AG04450 (cell line): ENCODE measurements at regions not wholly inside any gene's neighbourhood (a gene's known extent, or its start where the extent isn't known, plus 50 kb on each side); places are given as distances from the start of the nearest gene placed in this dataset.

Experiments
- CTCF ChIA-PET: fragments of 300-600, 350-600 bp; formaldehyde crosslinking; extraction: SDS; loops from one replicate; lab custom pipeline; 2022; ENCODE audit warnings: antibody characterized with exemption, inconsistent platforms; lab: Charles Lee
- POLR2A ChIA-PET: fragments of 350-600 bp; formaldehyde crosslinking; extraction: SDS; loops from one replicate; lab custom pipeline; 2021; ENCODE audit warnings: antibody characterized with exemption, inconsistent platforms; lab: Yijun Ruan, JAX
- DNase-seq: peaks from one replicate; pipeline ENCODE4 v3.0.0-alpha.2; 2011; ENCODE audit warnings: low read depth, low spot score
- H3K27ac ChIP-seq: one replicate; pipeline ENCODE4 v1.5.1; 2012; ENCODE audit warnings: low read depth, low read length, control low read depth
- H3K27me3 ChIP-seq: one replicate; pipeline ENCODE4 v1.6.0; 2012; ENCODE audit warnings: low read length; ENCODE audit not compliant: control insufficient read depth, insufficient read depth
- H3K4me3 ChIP-seq: 2 replicates; pipeline ENCODE4 v1.5.1; 2011; ENCODE audit warnings: mild to moderate bottlenecking, low read depth, low read length, control low read depth
- H3K9me3 ChIP-seq: 2 replicates; pipeline ENCODE4 v1.5.1; 2012; ENCODE audit warnings: low read length; ENCODE audit not compliant: control insufficient read depth, insufficient read depth
- CTCF ChIP-seq: IDR thresholded peaks from 2 replicates; pipeline ENCODE4 v1.5.1; 2011; ENCODE audit warnings: low read depth, low read length, control low read depth, inconsistent platforms

GRCh38 chr7:94277236-94277635 is 117.5 kb upstream of the COL1A2 start:
- no peak overlapping the region for H3K27ac ChIP-seq
- CTCF ChIA-PET = interaction anchor here (0.6 to 3.4 kb wide), 7 partner anchors 12 to 562 kb away, joined by 3 to 14 read pairs (median 8); no protein-coding TSS in a partner anchor
- POLR2A ChIA-PET = no interaction called here
- no peak overlapping the region for H3K4me3 ChIP-seq
- no peak for DNase-seq
- H3K27me3 ChIP-seq = no peaks in the 10 kb centered on the region
- no peak for TF ChIP-seq CTCF
- H3K9me3 ChIP-seq = no peaks in the 10 kb centered on the region

GRCh38 chr7:94280851-94281250 is 113.8 kb upstream of the COL1A2 start:
- ChIA-PET CTCF (interaction anchor here (1.2 to 1.5 kb wide), 2 partner anchors 8 to 155 kb away, joined by 4 to 9 read pairs; no protein-coding TSS in a partner anchor), POLR2A (no interaction called here)

GRCh38 chr7:94284104-94284503 is 110.6 kb upstream of the COL1A2 start:
- TF ChIP-seq CTCF = no peak
- Histone ChIP-seq H3K9me3 (no peaks in the 10 kb centered on the region), H3K27ac (no peak overlapping the region), H3K4me3 (no peak overlapping the region), H3K27me3 (no peaks in the 10 kb centered on the region)
- POLR2A ChIA-PET = no interaction called here
- CTCF ChIA-PET = interaction anchor here (3.1 kb wide), 1 partner anchor 152 kb away, joined by 13 read pairs; no protein-coding TSS in a partner anchor
- DNase-seq = no peak

More at GRCh38 chr7:94280851-94281250, 113.8 kb upstream of the COL1A2 start:
- Histone ChIP-seq H3K4me3 (no peak overlapping the region), H3K27me3 (no peaks in the 10 kb centered on the region), H3K27ac (no peak overlapping the region), H3K9me3 (no peaks in the 10 kb centered on the region)
- DNase-seq = no peak
- TF ChIP-seq CTCF = no peak

GRCh38 chr7:94286111-94286510 is 108.6 kb upstream of the COL1A2 start:
- no peaks in the 10 kb centered on the region for H3K9me3 ChIP-seq
- H3K27ac ChIP-seq = no peak overlapping the region
- no peak for TF ChIP-seq CTCF
- ChIA-PET POLR2A (interaction anchor here (0.8 kb wide), 1 partner anchor 140 kb away, joined by 3 read pairs; no protein-coding TSS in a partner anchor), CTCF (interaction anchor here (0.7 to 15.9 kb wide), 4 partner anchors 112 to 487 kb away, joined by 3 to 539 read pairs (median 242); partner anchors contain the start of gene COL1A2)
- no peak overlapping the region for H3K4me3 ChIP-seq
- no peak for DNase-seq
- no peaks in the 10 kb centered on the region for H3K27me3 ChIP-seq

- DNase-seq = no peak
- ChIA-PET CTCF (interaction anchor here (0.8 to 15.9 kb wide), 22 partner anchors 7 to 568 kb away, joined by 3 to 539 read pairs (median 4); partner anchors contain the start of genes COL1A2 and SGCE), POLR2A (interaction anchor here (1.0 to 3.7 kb wide), 5 partner anchors 87 to 149 kb away, joined by 5 to 27 read pairs (median 15); partner anchors contain the start of gene COL1A2)
- TF ChIP-seq CTCF = no peak
- Histone ChIP-seq H3K4me3 (no peak overlapping the region), H3K9me3 (no peaks in the 10 kb centered on the region), H3K27ac (no peak overlapping the region), H3K27me3 (no peaks in the 10 kb centered on the region)
Measured at GRCh38 chr7:94288096-94288495, 106.6 kb upstream of the COL1A2 start.
